ENCODE measurements at regions not wholly inside any gene's neighbourhood (a gene's known extent, or its start where the extent isn't known, plus 50 kb on each side); places are given as distances from the start of the nearest gene placed in this dataset.

- Histone ChIP-seq H3K36me3 (ENCODE audit: insufficient read depth, low read length) (no peaks in the 10 kb centered on the region), H3K4me1 (ENCODE audit: insufficient read depth, low read length) (no peaks in the 10 kb centered on the region), H2AFZ (ENCODE audit: low read depth, low read length) (no peak overlapping the region)
Observed at GRCh38 chr5:36355516-36355915, 53.8 kb upstream of the RANBP3L start.

GRCh38 chr5:36356915-36357314, 55.2 kb upstream of the RANBP3L start:
- Histone ChIP-seq H3K4me1 (ENCODE audit: insufficient read depth, low read length) (no peaks in the 10 kb centered on the region), H3K9me3 (ENCODE audit: low read length) (no peaks in the 10 kb centered on the region), H3K27me3 (ENCODE audit: insufficient read depth, low read length) (peaks cover 8% of the 10 kb centered on the region), H2AFZ (ENCODE audit: low read depth, low read length) (no peak overlapping the region), H3K36me3 (ENCODE audit: insufficient read depth, low read length) (no peaks in the 10 kb centered on the region), H3K4me3 (ENCODE audit: low read length) (no peak overlapping the region)

More at GRCh38 chr5:36355516-36355915, 53.8 kb upstream of the RANBP3L start:
- Histone ChIP-seq H3K27me3 (ENCODE audit: insufficient read depth, low read length) (peaks cover 8% of the 10 kb centered on the region), H3K9me3 (ENCODE audit: low read length) (no peaks in the 10 kb centered on the region), H3K4me3 (ENCODE audit: low read length) (no peak overlapping the region)

GRCh38 chr5:36357391-36357975, 55.8 kb upstream of the RANBP3L start:
- H2AFZ ChIP-seq (ENCODE audit: low read depth, low read length) = no peak overlapping the region
- H3K4me3 ChIP-seq (ENCODE audit: low read length) = no peak overlapping the region
- H3K9me3 ChIP-seq (ENCODE audit: low read length) = no peaks in the 10 kb centered on the region
- H3K36me3 ChIP-seq (ENCODE audit: insufficient read depth, low read length) = no peaks in the 10 kb centered on the region
- H3K27me3 ChIP-seq (ENCODE audit: insufficient read depth, low read length) = peaks cover 8% of the 10 kb centered on the region
- no peaks in the 10 kb centered on the region for H3K4me1 ChIP-seq (ENCODE audit: insufficient read depth, low read length)

GRCh38 chr5:36359267-36359666, 57.6 kb upstream of the RANBP3L start:
- Histone ChIP-seq H2AFZ (ENCODE audit: low read depth, low read length) (no peak overlapping the region), H3K9me3 (ENCODE audit: low read length) (no peaks in the 10 kb centered on the region)

GRCh38 chr5:36360307-36360706, 58.6 kb upstream of the RANBP3L start:
- no peaks in the 10 kb centered on the region for H3K36me3 ChIP-seq (ENCODE audit: insufficient read depth, low read length)
- no peak overlapping the region for H3K4me3 ChIP-seq (ENCODE audit: low read length)
- no peak overlapping the region for H2AFZ ChIP-seq (ENCODE audit: low read depth, low read length)
- H3K4me1 ChIP-seq (ENCODE audit: insufficient read depth, low read length) = no peaks in the 10 kb centered on the region
- H3K27me3 ChIP-seq (ENCODE audit: insufficient read depth, low read length) = peaks cover 4% of the 10 kb centered on the region
- no peaks in the 10 kb centered on the region for H3K9me3 ChIP-seq (ENCODE audit: low read length)

More at GRCh38 chr5:36359267-36359666, 57.6 kb upstream of the RANBP3L start:
- Histone ChIP-seq H3K36me3 (ENCODE audit: insufficient read depth, low read length) (no peaks in the 10 kb centered on the region), H3K4me3 (ENCODE audit: low read length) (no peak overlapping the region), H3K27me3 (ENCODE audit: insufficient read depth, low read length) (peaks cover 4% of the 10 kb centered on the region), H3K4me1 (ENCODE audit: insufficient read depth, low read length) (no peaks in the 10 kb centered on the region)

- peaks cover 10% of the 10 kb centered on the region for H3K27me3 ChIP-seq (ENCODE audit: insufficient read depth, low read length)
- H3K4me1 ChIP-seq (ENCODE audit: insufficient read depth, low read length) = no peaks in the 10 kb centered on the region
- H3K4me3 ChIP-seq (ENCODE audit: low read length) = no peak overlapping the region
- no peak overlapping the region for H2AFZ ChIP-seq (ENCODE audit: low read depth, low read length)
- no peaks in the 10 kb centered on the region for H3K9me3 ChIP-seq (ENCODE audit: low read length)
- H3K36me3 ChIP-seq (ENCODE audit: insufficient read depth, low read length) = no peaks in the 10 kb centered on the region
Observed at GRCh38 chr5:36363101-36363500, 61.4 kb upstream of the RANBP3L start.

GRCh38 chr5:36363744-36364143, 62.0 kb upstream of the RANBP3L start:
- Histone ChIP-seq H2AFZ (ENCODE audit: low read depth, low read length) (no peak overlapping the region), H3K4me1 (ENCODE audit: insufficient read depth, low read length) (no peaks in the 10 kb centered on the region), H3K27me3 (ENCODE audit: insufficient read depth, low read length) (peaks cover 6% of the 10 kb centered on the region), H3K4me3 (ENCODE audit: low read length) (no peak overlapping the region), H3K36me3 (ENCODE audit: insufficient read depth, low read length) (no peaks in the 10 kb centered on the region), H3K9me3 (ENCODE audit: low read length) (no peaks in the 10 kb centered on the region)

- Histone ChIP-seq H3K9me3 (ENCODE audit: low read length) (no peaks in the 10 kb centered on the region), H3K27me3 (ENCODE audit: insufficient read depth, low read length) (peaks cover 6% of the 10 kb centered on the region), H3K4me3 (ENCODE audit: low read length) (no peak overlapping the region), H2AFZ (ENCODE audit: low read depth, low read length) (no peak overlapping the region), H3K36me3 (ENCODE audit: insufficient read depth, low read length) (no peaks in the 10 kb centered on the region), H3K4me1 (ENCODE audit: insufficient read depth, low read length) (no peaks in the 10 kb centered on the region)
Observed at GRCh38 chr5:36364473-36364872, 62.8 kb upstream of the RANBP3L start.

- no peaks in the 10 kb centered on the region for H3K9me3 ChIP-seq (ENCODE audit: low read length)
Observed at GRCh38 chr5:36365896-36366295, 64.2 kb upstream of the RANBP3L start.

GRCh38 chr5:36366883-36367282, 65.2 kb upstream of the RANBP3L start:
- Histone ChIP-seq H2AFZ (ENCODE audit: low read depth, low read length) (no peak overlapping the region), H3K36me3 (ENCODE audit: insufficient read depth, low read length) (no peaks in the 10 kb centered on the region), H3K4me3 (ENCODE audit: low read length) (no peak overlapping the region), H3K9me3 (ENCODE audit: low read length) (no peaks in the 10 kb centered on the region), H3K27me3 (ENCODE audit: insufficient read depth, low read length) (peaks cover 6% of the 10 kb centered on the region), H3K4me1 (ENCODE audit: insufficient read depth, low read length) (no peaks in the 10 kb centered on the region)

More at GRCh38 chr5:36365896-36366295, 64.2 kb upstream of the RANBP3L start:
- Histone ChIP-seq H2AFZ (ENCODE audit: low read depth, low read length) (no peak overlapping the region), H3K4me1 (ENCODE audit: insufficient read depth, low read length) (no peaks in the 10 kb centered on the region), H3K27me3 (ENCODE audit: insufficient read depth, low read length) (peaks cover 6% of the 10 kb centered on the region), H3K4me3 (ENCODE audit: low read length) (no peak overlapping the region), H3K36me3 (ENCODE audit: insufficient read depth, low read length) (no peaks in the 10 kb centered on the region)

- H3K4me1 ChIP-seq (ENCODE audit: insufficient read depth, low read length) = no peaks in the 10 kb centered on the region
Observed at GRCh38 chr5:36367524-36367923, 65.8 kb upstream of the RANBP3L start.

GRCh38 chr5:36369219-36369690, 67.6 kb upstream of the RANBP3L start:
- H3K4me3 ChIP-seq (ENCODE audit: low read length) = no peak overlapping the region
- H2AFZ ChIP-seq (ENCODE audit: low read depth, low read length) = no peak overlapping the region
- H3K4me1 ChIP-seq (ENCODE audit: insufficient read depth, low read length) = no peaks in the 10 kb centered on the region
- no peaks in the 10 kb centered on the region for H3K36me3 ChIP-seq (ENCODE audit: insufficient read depth, low read length)
- H3K9me3 ChIP-seq (ENCODE audit: low read length) = no peaks in the 10 kb centered on the region
- peaks cover 6% of the 10 kb centered on the region for H3K27me3 ChIP-seq (ENCODE audit: insufficient read depth, low read length)

More at GRCh38 chr5:36367524-36367923, 65.8 kb upstream of the RANBP3L start:
- Histone ChIP-seq H2AFZ (ENCODE audit: low read depth, low read length) (no peak overlapping the region), H3K27me3 (ENCODE audit: insufficient read depth, low read length) (peaks cover 6% of the 10 kb centered on the region), H3K4me3 (ENCODE audit: low read length) (no peak overlapping the region), H3K9me3 (ENCODE audit: low read length) (no peaks in the 10 kb centered on the region), H3K36me3 (ENCODE audit: insufficient read depth, low read length) (no peaks in the 10 kb centered on the region)

- H2AFZ ChIP-seq (ENCODE audit: low read depth, low read length) = no peak overlapping the region
- H3K9me3 ChIP-seq (ENCODE audit: low read length) = no peaks in the 10 kb centered on the region
- peaks cover 6% of the 10 kb centered on the region for H3K27me3 ChIP-seq (ENCODE audit: insufficient read depth, low read length)
- H3K36me3 ChIP-seq (ENCODE audit: insufficient read depth, low read length) = no peaks in the 10 kb centered on the region
- H3K4me3 ChIP-seq (ENCODE audit: low read length) = no peak overlapping the region
- H3K4me1 ChIP-seq (ENCODE audit: insufficient read depth, low read length) = no peaks in the 10 kb centered on the region
Observed at GRCh38 chr5:36370073-36370472, 68.4 kb upstream of the RANBP3L start.

GRCh38 chr5:36371366-36371765, 69.7 kb upstream of the RANBP3L start:
- H3K27me3 ChIP-seq (ENCODE audit: insufficient read depth, low read length) = peaks cover 6% of the 10 kb centered on the region
- no peaks in the 10 kb centered on the region for H3K36me3 ChIP-seq (ENCODE audit: insufficient read depth, low read length)
- no peaks in the 10 kb centered on the region for H3K9me3 ChIP-seq (ENCODE audit: low read length)
- no peaks in the 10 kb centered on the region for H3K4me1 ChIP-seq (ENCODE audit: insufficient read depth, low read length)
- H2AFZ ChIP-seq (ENCODE audit: low read depth, low read length) = no peak overlapping the region
- H3K4me3 ChIP-seq (ENCODE audit: low read length) = no peak overlapping the region
